Daoy (cell line): ENCODE measurements at regions not wholly inside any gene's neighbourhood (a gene's known extent, or its start where the extent isn't known, plus 50 kb on each side); places are given as distances from the start of the nearest gene placed in this dataset.

Experiments used
- DNase-seq: peaks from one replicate; pipeline ENCODE4 v3.0.0-alpha.2; 2015; ENCODE audit warnings: low read depth

- no peak for DNase-seq
Measured at GRCh38 chr7:30212701-30213111, 71.7 kb upstream of the ZNRF2 start.

GRCh38 chr7:30213637-30214036 lies 70.8 kb upstream of the ZNRF2 start:
- DNase-seq, result no peak

- DNase-seq, result no peak
Measured at GRCh38 chr7:30214651-30215137, 69.7 kb upstream of the ZNRF2 start.

- no peak for DNase-seq
Measured at GRCh38 chr7:30221764-30222163, 62.6 kb upstream of the ZNRF2 start.

- peak; percentile 64 for DNase-seq
Measured at GRCh38 chr7:30222515-30223215, 61.7 kb upstream of the ZNRF2 start.

GRCh38 chr7:30223896-30224295 lies 60.5 kb upstream of the ZNRF2 start:
- no peak for DNase-seq

GRCh38 chr7:30224511-30225062 lies 59.8 kb upstream of the ZNRF2 start:
- peak; percentile 77 for DNase-seq

- DNase-seq, result peak; percentile 92
Measured at GRCh38 chr7:30225863-30226613, 58.4 kb upstream of the ZNRF2 start.

GRCh38 chr7:30226614-30227268 lies 57.7 kb upstream of the ZNRF2 start:
- DNase-seq, result peak; percentile 57

GRCh38 chr7:30231271-30231670 lies 53.1 kb upstream of the ZNRF2 start:
- no peak for DNase-seq

GRCh38 chr7:30232391-30232790 lies 52.0 kb upstream of the ZNRF2 start:
- no peak for DNase-seq
